ENCODE measurements at regions not wholly inside any gene's neighbourhood (a gene's known extent, or its start where the extent isn't known, plus 50 kb on each side); places are given as distances from the start of the nearest gene placed in this dataset.

- no peak overlapping the region for H3K4me2 ChIP-seq (ENCODE audit: insufficient read depth, low read length)
- no peaks in the 10 kb centered on the region for H3K79me2 ChIP-seq (ENCODE audit: insufficient read depth, low read length)
- no peaks in the 10 kb centered on the region for H3K4me1 ChIP-seq (ENCODE audit: insufficient read depth, low read length)
- ATAC-seq (ENCODE audit: insufficient read depth, low read depth) (no peak), DNase-seq (no peak)
- no peak overlapping the region for H3K4me3 ChIP-seq (ENCODE audit: low read depth in 1 of 2, low read length in 2 of 2)
- H3K9ac ChIP-seq (ENCODE audit: low read depth, low read length): no peak overlapping the region
- H2AFZ ChIP-seq (ENCODE audit: low read depth, low read length): no peak overlapping the region
- H4K20me1 ChIP-seq (ENCODE audit: insufficient read depth, low read length): no peaks in the 10 kb centered on the region
- H3K27me3 ChIP-seq (ENCODE audit: insufficient read depth, low read length, poor library complexity): peaks cover 9% of the 10 kb centered on the region
- no peak overlapping the region for H3K27ac ChIP-seq (ENCODE audit: low read length)
- TF ChIP-seq EZH2 (IDR thresholded peaks at IDR 0.05; ENCODE audit: borderline replicate concordance, low read depth, low read length, severe bottlenecking) (no peak), CTCF (IDR thresholded peaks at IDR 0.05; ENCODE audit: borderline replicate concordance, extremely low read depth, low read length, poor library complexity, severe bottlenecking) (no peak)
- no peaks in the 10 kb centered on the region for H3K36me3 ChIP-seq (ENCODE audit: insufficient read depth, low read length)
- no peaks in the 10 kb centered on the region for H3K9me3 ChIP-seq (ENCODE audit: insufficient read depth, low read length, severe bottlenecking)
Observed at GRCh38 chr5:156174225-156174624, 152.7 kb upstream of the SGCD start.

GRCh38 chr5:156178117-156178516 lies 148.8 kb upstream of the SGCD start:
- H3K27ac ChIP-seq (ENCODE audit: low read length): no peak overlapping the region
- ATAC-seq (ENCODE audit: insufficient read depth, low read depth) (no peak), DNase-seq (no peak)
- no peak overlapping the region for H3K9ac ChIP-seq (ENCODE audit: low read depth, low read length)
- no peaks in the 10 kb centered on the region for H3K79me2 ChIP-seq (ENCODE audit: insufficient read depth, low read length)
- no peak overlapping the region for H3K4me2 ChIP-seq (ENCODE audit: insufficient read depth, low read length)
- TF ChIP-seq EZH2 (IDR thresholded peaks at IDR 0.05; ENCODE audit: borderline replicate concordance, low read depth, low read length, severe bottlenecking): no peak
- no peak for TF ChIP-seq CTCF (IDR thresholded peaks at IDR 0.05; ENCODE audit: borderline replicate concordance, extremely low read depth, low read length, poor library complexity, severe bottlenecking)
- no peaks in the 10 kb centered on the region for H3K4me1 ChIP-seq (ENCODE audit: insufficient read depth, low read length)
- no peak overlapping the region for H3K4me3 ChIP-seq (ENCODE audit: low read depth in 1 of 2, low read length in 2 of 2)
- no peak overlapping the region for H2AFZ ChIP-seq (ENCODE audit: low read depth, low read length)
- no peaks in the 10 kb centered on the region for H4K20me1 ChIP-seq (ENCODE audit: insufficient read depth, low read length)
- no peaks in the 10 kb centered on the region for H3K36me3 ChIP-seq (ENCODE audit: insufficient read depth, low read length)
- H3K9me3 ChIP-seq (ENCODE audit: insufficient read depth, low read length, severe bottlenecking): no peaks in the 10 kb centered on the region
- peaks cover 9% of the 10 kb centered on the region for H3K27me3 ChIP-seq (ENCODE audit: insufficient read depth, low read length, poor library complexity)

GRCh38 chr5:156181656-156182055 lies 145.3 kb upstream of the SGCD start:
- no peaks in the 10 kb centered on the region for H3K9me3 ChIP-seq (ENCODE audit: insufficient read depth, low read length, severe bottlenecking)
- no peak overlapping the region for H2AFZ ChIP-seq (ENCODE audit: low read depth, low read length)
- H3K79me2 ChIP-seq (ENCODE audit: insufficient read depth, low read length): no peaks in the 10 kb centered on the region
- no peak overlapping the region for H3K4me3 ChIP-seq (ENCODE audit: low read depth in 1 of 2, low read length in 2 of 2)
- no peak overlapping the region for H3K9ac ChIP-seq (ENCODE audit: low read depth, low read length)
- no peak overlapping the region for H3K27ac ChIP-seq (ENCODE audit: low read length)
- H3K4me2 ChIP-seq (ENCODE audit: insufficient read depth, low read length): no peak overlapping the region
- H4K20me1 ChIP-seq (ENCODE audit: insufficient read depth, low read length): no peaks in the 10 kb centered on the region
- no peaks in the 10 kb centered on the region for H3K27me3 ChIP-seq (ENCODE audit: insufficient read depth, low read length, poor library complexity)
- no peak for ATAC-seq (ENCODE audit: insufficient read depth, low read depth)
- DNase-seq: no peak
- H3K36me3 ChIP-seq (ENCODE audit: insufficient read depth, low read length): no peaks in the 10 kb centered on the region
- TF ChIP-seq CTCF (IDR thresholded peaks at IDR 0.05; ENCODE audit: borderline replicate concordance, extremely low read depth, low read length, poor library complexity, severe bottlenecking): no peak
- TF ChIP-seq EZH2 (IDR thresholded peaks at IDR 0.05; ENCODE audit: borderline replicate concordance, low read depth, low read length, severe bottlenecking): no peak
- H3K4me1 ChIP-seq (ENCODE audit: insufficient read depth, low read length): no peaks in the 10 kb centered on the region

Measured in DND-41 (cell line).